ENCODE measurements at regions not wholly inside any gene's neighbourhood (a gene's known extent, or its start where the extent isn't known, plus 50 kb on each side); places are given as distances from the start of the nearest gene placed in this dataset.
A peak's percentile ranks its signal among the peaks of the same experiment; 100 is the strongest.

GRCh38 chr22:27447289-27447688 is 354.3 kb downstream of the MN1 start:
- no peak for DNase-seq (ENCODE audit: low read depth)
- H3K4me3 ChIP-seq (ENCODE audit: low read length), result no peak overlapping the region
- no peak for TF ChIP-seq CTCF (conservative IDR thresholded peaks at IDR 0.05; ENCODE audit: low read length)

- no peak for DNase-seq (ENCODE audit: low read depth)
- H3K4me3 ChIP-seq (ENCODE audit: low read length), result no peak overlapping the region
- no peak for TF ChIP-seq CTCF (conservative IDR thresholded peaks at IDR 0.05; ENCODE audit: low read length)
These were observed 351.1 kb downstream of the MN1 start for GRCh38 chr22:27450448-27450847.

- DNase-seq (ENCODE audit: low read depth), result no peak
- TF ChIP-seq CTCF (conservative IDR thresholded peaks at IDR 0.05; ENCODE audit: low read length), result no peak
- H3K4me3 ChIP-seq (ENCODE audit: low read length), result no peak overlapping the region
These were observed 349.3 kb downstream of the MN1 start for GRCh38 chr22:27452245-27452644.

- DNase-seq (ENCODE audit: low read depth), result no peak
- TF ChIP-seq CTCF (conservative IDR thresholded peaks at IDR 0.05; ENCODE audit: low read length), result no peak
- H3K4me3 ChIP-seq (ENCODE audit: low read length), result no peak overlapping the region
These were observed 348.6 kb downstream of the MN1 start for GRCh38 chr22:27452922-27453321.

GRCh38 chr22:27453725-27454124 is 347.8 kb downstream of the MN1 start:
- no peak for DNase-seq (ENCODE audit: low read depth)
- no peak overlapping the region for H3K4me3 ChIP-seq (ENCODE audit: low read length)
- TF ChIP-seq CTCF (conservative IDR thresholded peaks at IDR 0.05; ENCODE audit: low read length), result no peak

GRCh38 chr22:27454807-27455450 is 346.6 kb downstream of the MN1 start:
- TF ChIP-seq CTCF (conservative IDR thresholded peaks at IDR 0.05; ENCODE audit: low read length), result no peak
- peak; percentile 49 for DNase-seq (ENCODE audit: low read depth)
- H3K4me3 ChIP-seq (ENCODE audit: low read length), result no peak overlapping the region

GRCh38 chr22:27455526-27455925 is 346.0 kb downstream of the MN1 start:
- H3K4me3 ChIP-seq (ENCODE audit: low read length), result no peak overlapping the region
- no peak for TF ChIP-seq CTCF (conservative IDR thresholded peaks at IDR 0.05; ENCODE audit: low read length)
- peak; percentile 31 for DNase-seq (ENCODE audit: low read depth)

All from AG10803 (cell line).